NB4 (cell line): ENCODE measurements at regions not wholly inside any gene's neighbourhood (a gene's known extent, or its start where the extent isn't known, plus 50 kb on each side); places are given as distances from the start of the nearest gene placed in this dataset.

Experiments
- DNase-seq: peaks from one replicate; pipeline ENCODE4 v3.0.0; 2010; ENCODE audit warnings: low read depth
- H3K4me3 ChIP-seq: one replicate; pipeline ENCODE4 v1.5.1; 2011; ENCODE audit warnings: mild to moderate bottlenecking, low read depth, low read length, moderate library complexity
- MYC ChIP-seq: IDR thresholded peaks from 2 replicates; pipeline ENCODE4 v1.6.1; 2011; ENCODE audit warnings: low read depth, low read length
- POLR2A ChIP-seq: IDR thresholded peaks from 2 replicates; pipeline ENCODE4 v1.6.1; 2011; ENCODE audit warnings: mild to moderate bottlenecking; ENCODE audit not compliant: insufficient read length; ENCODE audit errors: extremely low read depth
- TF ChIP-seq, protein P1 (sequence below): IDR thresholded peaks from one replicate; pipeline ENCODE4 v1.5.1; 2012; ENCODE audit warnings: low read depth, low read length
- TF ChIP-seq, protein P2 (sequence below): IDR thresholded peaks from 2 replicates; pipeline ENCODE4 v1.6.1; 2011; ENCODE audit warnings: low read depth, low read length

DNA sequence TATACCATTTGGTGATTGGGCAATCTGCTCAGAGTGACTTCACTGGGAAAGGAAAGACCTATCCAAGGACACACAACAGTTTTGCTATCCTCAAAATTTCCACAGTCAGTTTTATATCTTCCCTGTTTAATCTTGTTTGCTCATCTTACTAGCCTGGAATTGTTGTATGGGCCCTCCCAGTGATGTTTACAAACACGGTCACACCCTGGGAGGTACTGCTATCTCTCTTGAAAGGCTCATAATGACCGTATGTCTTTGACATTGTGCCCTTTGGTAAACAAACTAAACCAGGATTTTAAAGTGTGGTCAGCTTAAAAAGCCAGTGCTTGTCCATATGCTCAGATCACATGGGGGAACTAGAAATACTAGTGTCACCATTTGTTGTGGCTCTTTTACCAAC lies 277.0 kb downstream of the CDH2 start:
- TF ChIP-seq, protein P1, sequence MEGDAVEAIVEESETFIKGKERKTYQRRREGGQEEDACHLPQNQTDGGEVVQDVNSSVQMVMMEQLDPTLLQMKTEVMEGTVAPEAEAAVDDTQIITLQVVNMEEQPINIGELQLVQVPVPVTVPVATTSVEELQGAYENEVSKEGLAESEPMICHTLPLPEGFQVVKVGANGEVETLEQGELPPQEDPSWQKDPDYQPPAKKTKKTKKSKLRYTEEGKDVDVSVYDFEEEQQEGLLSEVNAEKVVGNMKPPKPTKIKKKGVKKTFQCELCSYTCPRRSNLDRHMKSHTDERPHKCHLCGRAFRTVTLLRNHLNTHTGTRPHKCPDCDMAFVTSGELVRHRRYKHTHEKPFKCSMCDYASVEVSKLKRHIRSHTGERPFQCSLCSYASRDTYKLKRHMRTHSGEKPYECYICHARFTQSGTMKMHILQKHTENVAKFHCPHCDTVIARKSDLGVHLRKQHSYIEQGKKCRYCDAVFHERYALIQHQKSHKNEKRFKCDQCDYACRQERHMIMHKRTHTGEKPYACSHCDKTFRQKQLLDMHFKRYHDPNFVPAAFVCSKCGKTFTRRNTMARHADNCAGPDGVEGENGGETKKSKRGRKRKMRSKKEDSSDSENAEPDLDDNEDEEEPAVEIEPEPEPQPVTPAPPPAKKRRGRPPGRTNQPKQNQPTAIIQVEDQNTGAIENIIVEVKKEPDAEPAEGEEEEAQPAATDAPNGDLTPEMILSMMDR: no peak
- TF ChIP-seq, protein P2, sequence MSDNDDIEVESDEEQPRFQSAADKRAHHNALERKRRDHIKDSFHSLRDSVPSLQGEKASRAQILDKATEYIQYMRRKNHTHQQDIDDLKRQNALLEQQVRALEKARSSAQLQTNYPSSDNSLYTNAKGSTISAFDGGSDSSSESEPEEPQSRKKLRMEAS: no peak
- TF ChIP-seq POLR2A: no peak
- TF ChIP-seq MYC: no peak
- DNase-seq: no peak
- no peak overlapping the region for H3K4me3 ChIP-seq

DNA sequence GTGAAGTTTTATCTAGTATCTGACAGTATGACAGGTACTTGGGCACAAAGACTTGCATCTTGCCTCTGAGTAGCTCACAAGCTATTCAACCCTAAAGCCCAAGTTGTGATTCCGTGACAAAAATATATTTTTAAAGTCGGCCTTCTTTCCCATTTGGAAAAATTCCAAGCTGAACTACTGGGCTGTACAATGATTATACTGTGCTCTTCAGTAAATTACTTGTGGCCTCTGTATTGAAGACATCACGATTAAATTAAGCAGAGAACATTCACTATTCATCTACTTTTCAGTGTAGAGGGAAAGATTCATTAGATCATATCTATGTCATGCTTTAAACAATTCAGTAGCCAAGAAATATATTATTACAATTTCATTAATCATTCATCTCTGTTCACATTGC lies 282.2 kb downstream of the CDH2 start:
- DNase-seq: no peak
- no peak overlapping the region for H3K4me3 ChIP-seq
- TF ChIP-seq, protein P2: no peak
- TF ChIP-seq MYC (no peak), POLR2A (no peak)
- TF ChIP-seq, protein P1: no peak

DNA sequence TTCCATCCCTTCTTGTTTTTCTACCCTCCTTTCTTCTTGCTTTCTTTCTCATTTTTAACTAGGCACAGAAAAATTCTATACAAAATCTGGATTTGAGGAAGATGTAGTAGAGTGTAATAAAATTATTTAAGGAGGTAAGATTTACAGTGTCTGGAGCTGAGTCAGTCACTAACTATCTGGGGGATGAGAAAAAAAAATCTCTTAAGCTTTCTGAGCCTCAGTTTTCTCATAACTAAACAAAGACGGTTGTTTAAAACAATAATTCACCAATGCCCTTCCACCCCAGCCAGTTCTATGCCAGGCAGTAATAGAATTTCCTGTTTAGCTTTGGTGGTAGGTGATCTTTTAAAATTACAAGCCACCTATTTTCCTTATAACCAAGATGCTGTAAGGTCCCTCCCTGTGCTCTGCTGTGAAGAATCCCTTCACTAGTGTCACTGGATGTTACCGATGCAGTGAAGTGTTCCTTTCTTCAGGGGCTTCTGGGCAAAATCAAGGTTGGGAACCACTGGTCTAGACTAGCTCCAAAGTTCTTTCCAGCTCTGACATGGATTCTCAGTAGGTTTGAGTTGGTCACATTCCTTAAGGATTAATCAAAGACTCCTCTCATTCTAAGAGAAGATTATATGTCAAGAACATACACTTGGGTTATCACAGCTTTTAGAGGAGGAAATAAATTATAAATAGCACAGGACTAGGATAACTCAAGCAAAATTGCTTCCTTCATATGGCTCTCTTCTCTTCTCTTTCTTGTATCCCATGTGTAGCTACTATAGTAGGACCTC lies 289.0 kb downstream of the CDH2 start:
- TF ChIP-seq POLR2A: no peak
- no peak for DNase-seq

DNA sequence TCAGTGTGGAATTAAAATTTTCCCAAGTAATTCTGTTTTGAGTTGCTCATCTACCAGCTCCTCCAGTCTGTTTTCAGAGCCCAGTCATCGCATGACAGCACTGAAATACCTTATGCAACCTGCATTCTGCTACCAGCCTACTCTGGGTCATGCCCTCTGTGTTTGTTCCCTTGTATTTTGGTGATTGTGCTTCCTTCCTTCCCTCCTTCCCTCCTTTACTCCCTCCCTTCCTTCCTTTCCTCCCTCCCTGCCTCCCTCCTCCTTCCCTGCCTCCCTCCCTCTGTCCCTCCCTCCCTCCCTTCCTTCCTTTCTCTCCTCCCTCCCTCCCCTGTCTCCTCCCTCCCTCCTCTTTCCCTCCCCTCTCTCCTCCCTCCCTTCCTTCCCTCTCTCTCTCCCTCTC lies 289.6 kb downstream of the CDH2 start:
- H3K4me3 ChIP-seq: no peak overlapping the region
- DNase-seq: no peak
- TF ChIP-seq POLR2A (no peak), MYC (no peak)
- TF ChIP-seq, protein P1: no peak
- TF ChIP-seq, protein P2: no peak

More for the DNA sequence above, 289.0 kb downstream of the CDH2 start:
- no peak overlapping the region for H3K4me3 ChIP-seq

DNA sequence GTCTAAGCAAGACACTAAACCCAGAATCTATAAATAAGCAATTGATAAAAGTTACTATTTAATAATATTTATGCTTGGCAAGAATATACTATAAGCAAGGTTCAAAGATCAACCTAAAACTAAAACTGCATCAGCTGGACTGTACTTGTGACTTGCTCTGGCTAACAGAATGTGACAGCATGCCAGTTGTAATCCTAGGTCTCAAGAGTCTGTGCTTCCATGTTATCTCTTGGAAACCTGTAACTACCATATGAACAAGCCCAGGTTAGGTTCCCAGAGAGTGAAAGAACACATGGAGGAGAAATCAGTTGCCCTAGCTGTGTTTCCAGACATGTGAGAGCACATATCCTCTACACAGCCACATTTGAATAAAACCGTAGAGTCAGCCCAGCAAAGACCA lies 297.4 kb downstream of the CDH2 start:
- TF ChIP-seq, protein P1: no peak
- no peak for TF ChIP-seq POLR2A
- no peak for TF ChIP-seq MYC
- TF ChIP-seq, protein P2: no peak
- DNase-seq: no peak
- H3K4me3 ChIP-seq: no peak overlapping the region

DNA sequence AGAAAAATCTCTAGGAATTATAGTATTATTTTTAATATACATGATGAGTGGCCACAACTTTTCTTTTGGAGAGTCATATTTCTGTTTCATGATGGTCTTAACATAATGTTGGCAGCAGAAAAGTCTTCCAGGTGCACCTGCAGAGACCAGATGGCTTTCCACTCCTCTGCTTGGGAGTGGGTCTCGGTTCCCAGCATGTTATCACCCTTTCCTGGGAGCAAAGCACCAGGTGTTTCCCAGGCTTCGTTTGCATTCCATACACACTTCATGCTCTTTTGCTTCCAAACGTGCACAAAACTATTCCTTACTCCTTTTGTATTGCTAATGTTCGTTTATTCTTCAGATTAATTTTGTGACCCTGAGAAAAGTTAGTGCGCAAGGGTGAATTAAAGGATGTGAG lies 305.2 kb downstream of the CDH2 start:
- DNase-seq: no peak
- TF ChIP-seq MYC (no peak), POLR2A (no peak)
- TF ChIP-seq, protein P1: no peak
- TF ChIP-seq, protein P2: no peak
- no peak overlapping the region for H3K4me3 ChIP-seq
